Bone marrow (tissue), 2 donors: ENCODE measurements at regions not wholly inside any gene's neighbourhood (a gene's known extent, or its start where the extent isn't known, plus 50 kb on each side); places are given as distances from the start of the nearest gene placed in this dataset.

Experiments used
- DNase-seq, 2 donors: peaks; one replicate each; lab custom pipeline; 2025; lab: John Stamatoyannopoulos, UW

DNA sequence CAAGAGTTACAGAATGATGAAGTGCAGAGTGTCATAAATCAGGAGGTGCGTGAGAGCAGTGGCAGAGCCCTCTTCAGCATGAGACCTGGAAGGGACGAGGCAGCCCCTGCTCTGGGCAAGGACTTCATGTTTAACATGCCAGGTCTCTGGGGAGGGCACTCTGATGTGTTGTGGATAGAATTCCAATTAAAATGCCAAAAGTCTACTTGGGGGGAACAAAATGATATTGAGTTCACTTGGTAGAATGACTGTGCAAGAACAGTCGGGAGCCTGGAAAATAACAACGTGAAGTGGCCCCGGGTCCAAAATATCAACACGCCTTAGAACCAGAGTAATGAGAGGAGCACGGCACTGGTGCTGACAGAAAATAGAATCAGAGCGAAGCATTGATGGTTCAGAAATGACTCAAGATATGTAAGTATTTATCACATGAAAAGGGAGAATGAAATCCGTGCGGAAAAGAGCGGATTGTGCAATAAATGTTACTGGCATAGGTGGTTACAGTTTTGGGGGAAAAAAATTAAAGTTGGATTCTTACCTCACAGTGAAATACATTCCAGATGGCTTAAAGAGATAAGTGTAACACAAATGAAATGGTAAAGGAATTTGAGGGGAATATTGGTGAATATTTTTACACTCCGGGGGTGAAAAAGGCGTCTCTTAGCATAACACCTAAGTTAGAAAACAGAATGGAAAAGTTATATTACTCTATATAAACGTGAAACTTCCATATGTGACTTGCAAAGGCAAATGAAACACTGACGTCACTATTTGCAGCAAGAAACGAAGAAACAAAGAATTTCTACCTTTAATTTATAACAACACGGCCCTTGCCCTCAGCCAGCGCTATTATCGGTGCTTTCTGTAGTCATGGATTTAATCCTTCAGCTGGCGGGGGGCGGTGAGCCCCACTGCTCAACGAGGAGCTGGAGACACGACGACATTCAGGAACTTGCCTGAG is 159.4 kb upstream of the TWIST2 start:
- no peak for DNase-seq

DNA sequence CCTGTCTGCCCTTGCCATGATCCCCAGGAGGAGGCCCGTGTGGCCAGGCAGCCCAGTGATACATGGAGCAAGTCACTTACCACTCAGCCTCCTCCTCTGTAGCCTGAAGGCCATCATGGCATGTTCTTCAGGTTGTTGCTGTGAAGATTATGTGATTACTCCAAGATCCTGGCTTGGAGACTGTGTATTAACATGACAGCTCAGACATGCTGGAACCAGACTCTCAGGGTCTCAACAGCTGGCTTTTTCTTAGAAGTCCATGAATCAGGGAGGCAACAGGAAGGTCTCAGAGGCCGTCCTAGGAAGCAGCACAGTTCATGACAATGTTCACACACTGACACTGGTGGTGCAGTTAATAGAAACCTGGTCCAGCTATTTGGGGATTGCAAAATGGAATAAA is 158.6 kb upstream of the TWIST2 start:
- DNase-seq = no peak

DNA sequence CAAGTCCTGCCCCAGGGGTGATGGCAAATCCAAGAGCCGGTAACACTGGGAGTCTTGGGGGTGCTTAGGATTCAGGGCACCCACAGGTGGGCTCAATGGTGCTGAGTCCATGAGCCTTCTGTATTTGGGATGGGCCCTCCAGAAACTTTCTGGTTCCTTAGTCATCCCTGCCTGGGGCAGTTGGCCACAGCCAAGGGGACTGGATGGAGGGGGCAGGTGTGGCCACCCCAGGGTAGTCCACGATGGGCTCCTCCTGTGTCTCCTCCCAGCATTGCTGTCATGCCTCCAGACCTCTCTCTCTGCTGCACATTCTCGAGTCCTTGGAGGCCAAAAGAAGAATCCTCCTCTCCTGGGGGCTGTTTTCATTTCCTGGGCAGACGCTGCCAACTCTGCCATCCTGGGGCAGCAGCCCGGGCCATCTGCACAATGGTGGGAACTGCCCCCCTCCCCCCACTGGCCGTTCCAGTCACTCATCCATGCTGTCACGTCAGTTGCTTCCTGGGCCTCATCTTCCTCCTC is 158.0 kb upstream of the TWIST2 start:
- no peak for DNase-seq

DNA sequence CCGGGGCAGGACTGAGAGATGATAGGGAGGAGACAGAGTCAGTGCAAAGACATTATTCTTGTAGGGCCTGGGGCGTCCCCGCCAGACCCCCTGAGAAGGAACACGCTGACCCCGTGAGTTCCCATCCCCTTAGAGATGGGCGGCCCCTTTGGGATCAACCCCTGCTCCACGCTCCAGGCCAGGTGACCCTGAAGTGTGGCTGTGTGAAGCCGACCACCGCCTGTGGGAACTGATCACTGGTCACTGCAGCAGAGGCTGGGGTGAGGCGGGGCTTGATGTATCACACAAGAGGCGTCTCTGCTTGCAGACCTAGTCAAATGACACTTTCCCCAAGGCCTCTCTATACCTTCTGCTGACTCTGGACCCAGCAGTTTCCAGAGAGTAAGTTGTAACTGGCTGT is 157.4 kb upstream of the TWIST2 start:
- no peak for DNase-seq

DNA sequence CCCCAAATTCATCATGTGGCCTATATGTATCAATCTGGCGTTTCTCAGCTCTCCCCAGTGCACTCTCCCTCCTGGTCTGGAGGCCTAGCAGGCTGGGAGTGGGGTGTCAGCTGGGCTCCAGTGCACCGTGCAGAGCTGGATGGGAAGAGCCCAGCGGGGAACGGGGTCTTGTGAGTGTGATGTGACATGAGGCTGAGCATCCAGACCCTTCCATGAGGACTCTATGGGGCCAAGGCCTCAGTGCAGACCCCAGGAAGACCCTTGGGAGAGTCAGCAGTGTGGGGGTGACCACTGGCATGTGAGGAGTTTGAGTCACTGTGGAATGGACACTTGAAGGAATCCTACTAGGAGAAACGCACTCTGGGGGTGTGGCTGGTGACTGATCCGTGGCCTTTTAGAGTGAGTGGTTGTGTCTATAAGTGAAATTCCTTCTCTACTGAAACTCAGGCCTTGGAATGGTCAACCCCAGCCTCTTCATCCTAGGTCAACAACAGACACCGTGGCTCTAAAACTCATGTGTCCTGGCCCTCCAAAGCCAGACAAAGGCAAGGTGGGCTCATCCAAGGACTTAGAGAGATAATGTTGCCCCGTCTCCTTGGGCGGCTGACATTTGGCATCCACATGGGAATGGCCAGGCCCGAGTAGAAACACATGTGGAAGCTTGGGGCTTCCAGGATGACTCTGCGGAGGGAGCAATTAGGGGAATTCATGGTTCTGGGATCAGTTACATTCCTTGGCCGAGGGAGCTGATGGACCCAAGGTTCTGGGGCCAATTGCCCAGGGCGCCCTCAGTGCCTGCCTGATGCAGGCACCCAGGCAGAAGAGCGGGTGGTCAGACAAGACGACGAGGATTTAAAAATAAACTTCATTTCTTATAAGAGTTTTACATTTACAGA is 156.0 kb upstream of the TWIST2 start:
- no peak for DNase-seq

DNA sequence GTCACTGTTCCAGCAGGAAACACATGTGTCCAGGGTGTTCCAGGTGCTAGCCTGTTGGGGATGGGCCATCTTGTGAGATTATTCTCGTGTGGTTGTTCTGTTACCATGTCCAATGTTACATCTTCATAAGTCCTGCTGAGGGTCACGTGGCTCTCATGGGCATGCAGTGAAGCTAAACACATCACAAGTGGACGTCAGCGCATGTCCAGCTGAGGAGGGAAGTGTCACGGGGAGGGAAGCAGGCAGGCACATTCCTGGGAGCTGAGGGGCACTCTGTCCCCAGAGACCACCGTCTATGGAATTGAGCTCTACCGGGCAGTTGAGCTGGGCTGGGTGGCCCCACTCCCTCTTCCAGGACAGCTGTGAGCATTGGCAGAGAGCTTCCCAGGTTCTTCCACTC is 155.3 kb upstream of the TWIST2 start:
- no peak for DNase-seq

DNA sequence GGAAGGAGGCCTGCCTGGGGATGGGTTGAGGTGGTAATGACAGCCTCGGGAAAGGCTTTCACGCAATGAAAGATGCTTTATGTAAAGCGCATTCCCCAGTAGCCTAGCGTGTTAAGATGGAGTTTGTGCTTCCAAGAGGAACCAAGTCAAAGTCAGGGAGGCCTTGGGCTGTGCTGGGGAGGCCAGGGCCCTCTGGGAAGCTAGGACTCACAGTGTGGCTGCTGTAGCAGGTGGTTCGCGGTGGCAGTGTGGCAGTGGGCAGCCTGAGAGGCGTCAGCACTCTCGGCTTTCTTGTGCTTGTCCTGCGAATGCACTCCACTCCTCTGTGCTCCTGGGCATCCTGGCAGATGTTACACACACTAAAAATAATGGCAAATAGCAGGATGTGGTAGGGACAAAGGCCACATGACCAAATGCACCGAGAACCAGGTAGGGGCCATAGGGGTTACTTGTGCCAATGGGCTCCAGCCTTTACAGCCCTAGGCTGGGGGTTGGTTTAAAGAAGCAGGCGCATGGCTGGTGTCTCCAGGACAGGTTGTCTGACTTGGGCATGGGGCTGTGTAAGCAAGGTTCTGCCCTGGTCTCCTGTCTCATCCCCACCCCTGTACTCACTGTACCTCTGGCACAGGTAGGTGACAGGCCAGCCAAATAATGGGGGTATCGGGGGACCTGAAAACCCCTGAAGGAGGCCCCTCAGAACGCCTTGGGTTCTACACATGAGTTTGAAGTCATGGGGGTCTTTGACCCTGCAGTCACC is 154.4 kb upstream of the TWIST2 start:
- DNase-seq = no peak

DNA sequence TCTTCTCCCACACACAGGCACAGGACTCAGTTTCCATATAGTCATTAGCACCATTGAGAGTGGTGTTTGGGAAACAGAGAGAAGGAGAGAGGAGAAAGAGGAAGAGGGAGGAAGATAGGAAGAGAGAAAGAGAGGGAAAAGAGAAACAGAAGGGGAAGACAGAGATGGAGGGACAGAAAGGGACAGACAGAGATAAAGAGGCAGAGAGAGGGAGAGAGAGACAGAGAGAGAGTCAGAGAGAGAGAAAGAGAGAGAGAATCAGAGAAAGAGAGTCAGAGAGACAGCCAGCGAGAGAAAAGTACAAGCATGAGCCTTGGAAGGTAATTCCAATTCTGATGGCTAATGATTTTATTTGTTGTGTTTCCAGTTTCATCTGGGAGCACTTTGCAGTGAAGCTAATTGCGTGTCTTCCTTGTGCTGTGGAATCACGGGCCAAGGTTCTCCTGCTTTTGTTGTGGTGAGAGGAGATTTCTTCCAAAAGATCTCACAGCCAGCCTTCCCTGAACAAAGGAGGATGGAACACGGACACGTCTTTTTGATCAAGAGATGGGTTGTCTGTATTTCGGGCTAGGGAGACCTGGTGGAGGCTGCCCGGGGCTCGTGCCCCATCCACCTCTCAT is 153.6 kb upstream of the TWIST2 start:
- no peak for DNase-seq

DNA sequence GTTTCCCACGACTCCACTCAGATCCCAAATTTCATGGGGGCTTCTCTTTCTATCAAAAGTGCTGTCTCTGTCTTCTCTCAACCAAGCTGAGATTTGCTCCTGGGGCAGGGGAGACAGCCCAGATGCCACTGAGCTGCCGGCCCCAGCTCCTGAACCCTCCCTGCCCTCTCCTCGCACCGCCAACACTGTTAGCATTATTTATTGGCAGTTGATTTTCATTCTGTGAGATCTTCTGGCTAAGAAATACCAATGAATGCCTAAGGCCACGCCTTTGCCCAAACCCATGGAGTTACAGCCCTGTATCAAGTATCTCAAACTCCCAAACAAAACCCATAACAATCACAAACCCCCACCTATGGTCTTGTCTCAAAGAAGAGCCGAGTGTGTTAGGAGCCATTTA is 153.0 kb upstream of the TWIST2 start:
- no peak for DNase-seq

DNA sequence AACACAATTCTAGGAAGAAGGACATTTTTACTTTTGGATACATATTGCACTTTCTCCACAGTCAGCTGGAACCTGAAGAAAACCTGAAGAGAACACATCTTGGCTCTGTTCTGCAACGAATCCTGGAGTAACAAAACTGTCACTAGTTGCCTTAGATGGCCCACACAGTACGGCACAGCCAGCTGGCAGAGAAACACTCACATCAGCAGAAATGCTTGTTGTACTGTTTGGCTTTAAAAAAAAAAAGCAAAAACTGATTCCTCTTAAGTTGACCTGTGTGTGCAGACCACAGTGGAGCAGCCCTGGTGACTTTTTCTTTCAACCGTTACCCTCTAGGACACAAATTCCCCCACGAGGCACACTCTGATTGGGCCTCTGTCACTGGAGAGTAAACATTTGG is 152.3 kb upstream of the TWIST2 start:
- no peak for DNase-seq

DNA sequence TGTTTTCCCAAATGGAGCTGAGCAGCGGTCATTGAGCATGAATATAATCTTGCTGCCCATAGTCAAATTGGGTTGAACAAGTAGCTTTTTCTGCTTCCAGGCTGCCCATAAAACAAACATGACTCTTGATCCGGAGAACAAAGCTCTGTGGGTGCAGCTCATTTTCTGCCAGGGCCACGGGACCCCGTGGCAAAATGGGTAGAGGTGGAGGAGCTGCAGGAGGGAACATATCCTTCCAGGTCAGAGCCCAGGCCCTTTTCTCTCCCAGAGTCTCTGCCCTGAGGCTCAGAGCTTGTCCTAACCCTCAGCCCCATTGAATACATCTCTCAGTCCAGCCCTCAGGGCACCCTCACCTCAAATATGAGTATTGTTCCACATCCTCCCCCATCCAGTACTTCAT is 151.6 kb upstream of the TWIST2 start:
- no peak for DNase-seq

DNA sequence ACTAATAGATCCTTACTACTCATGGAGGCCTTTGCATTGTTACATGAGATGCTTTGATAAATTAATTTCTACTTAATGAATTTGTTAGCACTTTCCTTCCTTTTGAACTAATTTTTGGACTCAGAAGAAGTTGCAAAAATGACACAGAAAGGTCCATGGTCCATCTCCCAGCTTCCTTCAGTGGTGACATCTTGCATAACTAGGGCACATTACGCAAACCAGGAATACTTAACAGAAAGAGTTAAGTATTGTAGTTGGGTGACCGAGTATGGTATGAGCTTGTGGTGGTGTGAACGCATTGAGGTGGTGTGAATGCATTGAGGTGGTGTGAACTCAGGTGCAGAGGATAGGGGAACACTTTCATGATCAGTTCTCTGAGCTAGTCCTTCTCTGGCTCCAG is 151.1 kb upstream of the TWIST2 start:
- no peak for DNase-seq

DNA sequence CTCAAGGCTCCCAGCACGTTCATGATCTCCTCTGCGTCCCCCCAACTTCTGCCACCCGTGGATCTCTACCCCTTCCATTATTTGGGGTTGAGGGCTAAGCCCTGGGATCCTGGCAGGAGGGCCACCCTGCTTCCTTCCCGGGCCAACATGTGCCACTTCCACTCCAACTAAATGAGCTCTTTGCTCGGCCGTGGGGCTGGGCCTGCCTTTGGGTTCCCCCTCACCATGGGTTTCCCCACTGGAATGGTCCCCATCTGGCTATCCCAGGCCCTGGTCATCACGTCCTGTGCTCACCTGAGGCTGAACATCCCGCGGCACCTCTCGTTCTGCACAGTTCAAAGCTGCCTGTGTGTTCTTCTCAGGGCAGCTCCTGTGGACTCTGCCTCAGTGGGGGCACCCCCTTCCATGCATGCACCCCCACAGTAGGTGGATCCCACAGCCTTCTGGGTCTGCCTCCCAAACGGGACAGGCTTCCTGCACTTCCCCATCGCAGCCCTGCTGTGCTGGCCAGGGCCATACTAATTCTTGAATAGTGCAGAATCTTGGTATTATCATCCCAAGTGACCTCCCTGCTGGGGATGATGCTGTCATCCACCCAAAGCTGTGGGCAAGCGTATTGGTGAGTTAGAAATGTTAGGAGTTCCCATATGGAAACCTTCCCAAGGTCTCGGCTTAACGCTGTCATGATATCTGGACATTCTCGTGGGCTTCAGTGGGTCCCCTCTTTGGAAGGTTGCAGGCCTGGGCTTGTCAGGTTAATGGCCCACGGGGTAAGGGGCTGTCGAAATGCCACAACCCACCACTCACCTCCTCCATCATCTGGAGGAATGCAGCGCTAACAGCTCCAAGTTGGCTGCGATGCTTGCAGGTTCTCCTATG is 150.5 kb upstream of the TWIST2 start:
- no peak for DNase-seq

DNA sequence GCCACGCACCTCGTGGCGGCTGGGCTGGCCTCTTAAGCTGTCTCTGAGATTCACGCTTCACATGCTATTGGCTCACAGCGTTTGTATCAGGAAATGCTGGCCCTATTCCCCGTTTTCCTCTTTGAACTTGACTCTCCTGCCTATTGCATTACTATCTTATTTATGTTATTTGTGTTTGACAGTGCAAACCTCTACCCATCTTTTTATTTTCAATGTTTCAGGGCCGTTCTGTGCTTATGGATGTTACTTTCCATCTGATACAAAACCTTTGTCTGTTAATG is 149.9 kb upstream of the TWIST2 start:
- DNase-seq = no peak

DNA sequence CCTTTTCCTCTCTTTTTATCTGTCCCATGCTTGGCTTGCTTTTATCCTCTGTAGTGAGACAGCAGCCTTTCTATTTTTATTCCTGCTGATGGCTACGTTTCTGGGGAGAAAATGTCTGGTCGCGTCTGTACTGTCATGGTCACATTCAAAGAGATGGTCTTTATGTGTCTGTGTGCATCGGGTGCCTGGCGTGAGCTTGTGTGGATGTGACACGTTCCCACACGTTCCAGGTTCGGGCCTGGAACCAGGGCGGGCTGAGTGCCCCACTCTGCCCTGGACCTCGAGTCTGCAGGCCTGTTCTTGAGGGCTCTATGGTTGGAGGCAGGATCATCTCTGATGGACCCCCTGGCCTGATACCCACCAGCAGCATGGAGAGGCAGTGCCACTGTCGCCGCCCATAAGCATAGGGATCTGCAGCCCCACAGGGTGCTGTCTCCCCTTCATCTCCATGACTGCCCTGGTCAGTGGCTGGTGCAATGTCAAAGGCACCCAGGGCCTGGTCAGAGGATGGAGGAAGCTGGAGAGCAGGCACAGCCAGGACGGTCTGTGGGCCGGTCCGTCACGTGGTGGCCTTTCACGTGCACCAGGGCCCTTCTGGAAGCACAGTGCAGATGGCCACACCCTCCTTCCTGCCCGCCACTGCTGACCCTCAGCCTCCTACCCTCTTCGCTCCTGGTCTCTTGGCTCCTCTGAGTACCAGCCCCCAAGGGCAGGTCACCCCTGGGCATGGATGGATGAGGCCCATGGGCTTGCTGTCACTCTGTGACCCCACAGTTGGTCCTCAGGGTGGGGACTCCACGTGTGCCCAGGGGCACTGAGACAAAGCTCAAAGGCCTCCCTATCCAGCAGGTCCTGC is 149.2 kb upstream of the TWIST2 start:
- no peak for DNase-seq

DNA sequence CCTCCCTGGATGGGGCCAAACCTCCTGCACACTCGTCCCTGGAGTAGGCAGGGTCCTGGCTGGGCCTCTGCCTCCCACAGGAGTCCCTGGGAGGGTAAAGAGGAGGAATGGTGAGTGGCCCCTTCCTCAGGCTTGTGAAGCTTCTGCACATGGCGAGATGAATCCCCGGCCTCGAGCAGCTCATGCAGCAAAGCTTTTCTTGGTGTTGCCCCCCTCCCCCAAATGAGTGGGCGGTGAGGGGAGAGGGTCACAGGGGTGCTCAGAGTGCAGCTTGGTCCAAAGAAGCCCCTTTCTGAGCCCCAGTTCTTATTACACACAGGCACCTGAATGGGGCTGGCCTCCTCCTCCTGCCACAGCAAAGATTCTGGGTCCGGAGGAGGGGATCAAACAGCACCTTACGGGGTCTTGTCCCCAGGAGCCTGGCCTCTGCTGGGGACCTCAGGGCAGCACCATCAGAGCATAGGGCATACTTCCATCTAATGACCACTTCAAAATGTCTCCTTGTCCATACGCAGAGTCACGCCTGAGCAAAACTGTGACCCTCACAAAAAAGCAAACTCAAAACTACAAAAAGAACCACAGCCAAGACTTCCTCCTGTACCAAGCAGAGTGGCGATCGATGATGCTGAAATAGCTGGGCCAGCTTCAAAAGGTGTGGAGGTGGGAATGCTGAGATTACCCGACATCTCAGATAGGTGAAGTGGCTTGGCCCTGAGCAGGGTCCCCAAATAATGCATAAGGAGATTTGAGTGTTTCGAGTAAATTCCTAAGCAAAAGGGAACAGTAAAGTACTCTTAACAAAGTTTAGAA is 148.4 kb upstream of the TWIST2 start:
- DNase-seq = no peak

DNA sequence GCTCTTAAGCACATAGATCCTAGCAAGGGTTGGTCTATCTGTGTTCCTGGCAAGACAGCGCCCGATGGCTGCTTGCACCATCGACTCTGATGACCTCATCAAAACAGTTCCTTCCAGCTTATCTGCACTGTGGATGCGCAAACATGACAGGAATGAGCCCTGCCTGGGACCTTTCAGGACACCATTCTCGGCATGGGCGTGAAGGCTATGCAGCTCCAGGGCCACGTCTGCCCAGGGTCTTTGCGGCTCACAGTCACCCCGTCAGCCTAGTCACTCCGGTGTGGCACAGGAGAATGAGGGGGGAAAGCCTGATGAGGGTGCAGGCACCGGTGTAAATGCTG is 147.8 kb upstream of the TWIST2 start:
- DNase-seq = no peak

DNA sequence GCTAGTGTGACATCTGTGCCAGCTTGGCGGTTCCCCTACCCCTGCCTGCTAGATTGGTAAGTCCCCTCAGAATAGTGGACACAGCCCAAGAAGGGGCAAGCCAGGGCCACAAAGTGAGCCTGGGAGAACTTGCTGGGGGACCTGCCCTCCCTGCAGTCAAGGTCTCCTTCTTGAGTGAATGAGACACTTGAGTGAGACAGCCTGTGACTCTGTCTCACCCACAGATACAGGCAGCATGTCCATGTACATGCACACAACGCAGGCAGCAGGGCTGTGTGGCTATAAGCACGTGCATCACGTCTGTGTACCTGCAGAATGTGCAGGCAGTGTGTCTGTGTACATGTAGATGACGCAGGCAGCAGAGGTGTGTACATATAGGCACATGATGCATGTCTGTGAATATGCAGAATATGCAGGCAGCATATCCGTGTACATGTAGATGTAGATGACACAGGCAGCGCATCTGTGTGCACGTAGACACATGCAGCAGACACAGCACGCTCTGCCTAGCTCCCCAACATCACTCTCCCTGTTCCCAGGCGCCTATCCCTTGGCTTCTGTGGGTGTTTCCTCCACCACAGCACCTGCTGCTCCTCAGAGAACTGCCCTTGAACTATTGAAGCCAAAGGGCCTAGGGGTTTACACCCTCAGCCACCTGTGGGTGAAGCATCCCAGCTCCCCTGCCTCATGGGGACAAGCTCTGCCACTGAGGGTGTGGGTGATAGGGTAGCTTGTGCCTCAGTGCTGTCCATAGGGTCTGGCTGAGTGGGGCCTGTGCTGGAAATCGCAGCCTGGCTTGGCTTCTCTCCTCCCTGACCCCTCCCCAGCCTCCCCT is 147.2 kb upstream of the TWIST2 start:
- DNase-seq = no peak
